ENCODE measurements at regions not wholly inside any gene's neighbourhood (a gene's known extent, or its start where the extent isn't known, plus 50 kb on each side); places are given as distances from the start of the nearest gene placed in this dataset.

- no peaks in the 10 kb centered on the region for H3K36me3 ChIP-seq (ENCODE audit: control insufficient read depth, insufficient read depth, low read length)
- no peaks in the 10 kb centered on the region for H3K79me2 ChIP-seq (ENCODE audit: control insufficient read depth, insufficient read depth, low read length)
- H3K9me3 ChIP-seq (ENCODE audit: control insufficient read depth, insufficient read depth, low read depth, low read length): no peaks in the 10 kb centered on the region
- no peak overlapping the region for H2AFZ ChIP-seq (ENCODE audit: low read length)
- DNase-seq (ENCODE audit: low read depth in 2 of 2): no peak
- no peak overlapping the region for H3K4me3 ChIP-seq (replicated peaks in 1 of 4; ENCODE audit: control extremely low read depth in 1 of 4, insufficient read depth in 1 of 4, low read depth in 3 of 4, low read length in 4 of 4)
- no peak overlapping the region for H3K4me2 ChIP-seq (ENCODE audit: extremely low read depth, insufficient read depth, low read length)
- no peak overlapping the region for H3K9ac ChIP-seq (ENCODE audit: insufficient read depth, low read length)
- no peaks in the 10 kb centered on the region for H3K27me3 ChIP-seq (ENCODE audit: control insufficient read depth, insufficient read depth, low read length)
- no peak overlapping the region for H3K27ac ChIP-seq (ENCODE audit: insufficient read depth, low read length)
- no peaks in the 10 kb centered on the region for H3K4me1 ChIP-seq (ENCODE audit: control insufficient read depth, extremely low read depth, insufficient read depth, low read length)
- no peaks in the 10 kb centered on the region for H4K20me1 ChIP-seq (ENCODE audit: control insufficient read depth, extremely low read depth, insufficient read depth, low read length)
- TF ChIP-seq EZH2 (IDR thresholded peaks at IDR 0.05; ENCODE audit: low read length, missing control alignments): no peak
- TF ChIP-seq, protein P1, sequence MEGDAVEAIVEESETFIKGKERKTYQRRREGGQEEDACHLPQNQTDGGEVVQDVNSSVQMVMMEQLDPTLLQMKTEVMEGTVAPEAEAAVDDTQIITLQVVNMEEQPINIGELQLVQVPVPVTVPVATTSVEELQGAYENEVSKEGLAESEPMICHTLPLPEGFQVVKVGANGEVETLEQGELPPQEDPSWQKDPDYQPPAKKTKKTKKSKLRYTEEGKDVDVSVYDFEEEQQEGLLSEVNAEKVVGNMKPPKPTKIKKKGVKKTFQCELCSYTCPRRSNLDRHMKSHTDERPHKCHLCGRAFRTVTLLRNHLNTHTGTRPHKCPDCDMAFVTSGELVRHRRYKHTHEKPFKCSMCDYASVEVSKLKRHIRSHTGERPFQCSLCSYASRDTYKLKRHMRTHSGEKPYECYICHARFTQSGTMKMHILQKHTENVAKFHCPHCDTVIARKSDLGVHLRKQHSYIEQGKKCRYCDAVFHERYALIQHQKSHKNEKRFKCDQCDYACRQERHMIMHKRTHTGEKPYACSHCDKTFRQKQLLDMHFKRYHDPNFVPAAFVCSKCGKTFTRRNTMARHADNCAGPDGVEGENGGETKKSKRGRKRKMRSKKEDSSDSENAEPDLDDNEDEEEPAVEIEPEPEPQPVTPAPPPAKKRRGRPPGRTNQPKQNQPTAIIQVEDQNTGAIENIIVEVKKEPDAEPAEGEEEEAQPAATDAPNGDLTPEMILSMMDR (conservative IDR thresholded peaks at IDR 0.05 in 1 of 2, IDR thresholded peaks at IDR 0.05 in 1 of 2; ENCODE audit: low read depth in 1 of 2, low read length in 2 of 2): no peak
These were observed 69.5 kb downstream of the TMEM18 start for GRCh38 chr2:607709-608108.

- Histone ChIP-seq H3K4me1 (ENCODE audit: control insufficient read depth, extremely low read depth, insufficient read depth, low read length) (no peaks in the 10 kb centered on the region), H3K27ac (ENCODE audit: insufficient read depth, low read length) (no peak overlapping the region), H4K20me1 (ENCODE audit: control insufficient read depth, extremely low read depth, insufficient read depth, low read length) (no peaks in the 10 kb centered on the region), H3K4me3 (replicated peaks in 1 of 4; ENCODE audit: control extremely low read depth in 1 of 4, insufficient read depth in 1 of 4, low read depth in 3 of 4, low read length in 4 of 4) (no peak overlapping the region), H3K4me2 (ENCODE audit: extremely low read depth, insufficient read depth, low read length) (no peak overlapping the region), H3K9ac (ENCODE audit: insufficient read depth, low read length) (no peak overlapping the region), H3K36me3 (ENCODE audit: control insufficient read depth, insufficient read depth, low read length) (no peaks in the 10 kb centered on the region), H3K27me3 (ENCODE audit: control insufficient read depth, insufficient read depth, low read length) (no peaks in the 10 kb centered on the region), H2AFZ (ENCODE audit: low read length) (no peak overlapping the region), H3K9me3 (ENCODE audit: control insufficient read depth, insufficient read depth, low read depth, low read length) (no peaks in the 10 kb centered on the region), H3K79me2 (ENCODE audit: control insufficient read depth, insufficient read depth, low read length) (no peaks in the 10 kb centered on the region)
- TF ChIP-seq, protein P1 (conservative IDR thresholded peaks at IDR 0.05 in 1 of 2, IDR thresholded peaks at IDR 0.05 in 1 of 2; ENCODE audit: low read depth in 1 of 2, low read length in 2 of 2): no peak
- TF ChIP-seq EZH2 (IDR thresholded peaks at IDR 0.05; ENCODE audit: low read length, missing control alignments): no peak
- no peak for DNase-seq (ENCODE audit: low read depth in 2 of 2)
These were observed 70.0 kb downstream of the TMEM18 start for GRCh38 chr2:607172-607571.

DNA sequence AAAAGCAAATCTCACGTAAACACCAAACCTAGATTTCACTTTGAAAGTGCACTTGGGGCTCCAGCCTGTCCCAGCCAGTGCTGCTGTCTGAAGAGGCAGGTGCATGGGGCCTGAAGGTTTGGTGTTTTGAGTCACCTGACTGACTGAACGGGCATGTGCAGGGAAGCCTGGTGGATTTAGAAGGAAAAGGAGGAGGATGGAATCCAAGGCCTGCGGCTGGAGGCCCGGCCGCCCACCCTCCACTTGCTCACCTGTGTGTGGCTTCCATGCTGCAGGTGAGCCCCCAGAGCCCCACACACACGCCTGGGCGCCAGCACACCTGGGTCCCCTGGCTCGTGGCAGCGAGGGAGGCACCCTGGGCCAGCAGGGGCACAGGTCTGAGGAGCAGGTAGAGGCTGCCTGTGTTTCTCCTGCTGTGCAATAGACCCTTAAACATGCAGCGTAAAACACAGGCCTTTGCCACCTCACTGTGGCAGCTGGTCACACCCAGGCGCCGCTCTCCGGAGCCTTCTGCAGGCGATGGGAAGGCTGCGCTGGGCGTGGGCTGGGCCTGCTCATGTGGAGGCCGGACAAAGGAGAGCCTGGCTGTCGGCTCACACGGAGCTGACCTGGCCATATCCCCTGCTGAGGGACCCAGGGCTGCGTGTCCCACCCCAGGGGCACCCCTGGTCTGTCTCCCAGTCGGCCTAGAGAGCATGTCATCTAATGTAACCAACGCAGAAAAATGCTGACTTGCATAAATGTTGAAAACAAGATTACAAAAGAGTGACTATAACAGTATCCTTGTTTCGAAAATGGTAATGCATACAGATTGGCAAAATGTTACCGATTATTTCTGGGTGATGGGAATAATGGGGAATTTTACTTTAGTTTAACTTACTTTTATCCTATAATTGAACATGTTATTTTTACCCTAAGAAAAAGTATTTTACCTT, 71.3 kb downstream of the TMEM18 start:
- H3K27ac ChIP-seq (ENCODE audit: insufficient read depth, low read length): no peak overlapping the region
- no peaks in the 10 kb centered on the region for H4K20me1 ChIP-seq (ENCODE audit: control insufficient read depth, extremely low read depth, insufficient read depth, low read length)
- no peaks in the 10 kb centered on the region for H3K27me3 ChIP-seq (ENCODE audit: control insufficient read depth, insufficient read depth, low read length)
- no peaks in the 10 kb centered on the region for H3K4me1 ChIP-seq (ENCODE audit: control insufficient read depth, extremely low read depth, insufficient read depth, low read length)
- H3K79me2 ChIP-seq (ENCODE audit: control insufficient read depth, insufficient read depth, low read length): no peaks in the 10 kb centered on the region
- no peaks in the 10 kb centered on the region for H3K9me3 ChIP-seq (ENCODE audit: control insufficient read depth, insufficient read depth, low read depth, low read length)
- no peak for TF ChIP-seq EZH2 (IDR thresholded peaks at IDR 0.05; ENCODE audit: low read length, missing control alignments)
- TF ChIP-seq, protein P1 (conservative IDR thresholded peaks at IDR 0.05 in 1 of 2, IDR thresholded peaks at IDR 0.05 in 1 of 2; ENCODE audit: low read depth in 1 of 2, low read length in 2 of 2): no peak
- no peak overlapping the region for H3K4me2 ChIP-seq (ENCODE audit: extremely low read depth, insufficient read depth, low read length)
- no peak overlapping the region for H3K9ac ChIP-seq (ENCODE audit: insufficient read depth, low read length)
- H2AFZ ChIP-seq (ENCODE audit: low read length): no peak overlapping the region
- DNase-seq (ENCODE audit: low read depth in 2 of 2): no peak
- H3K4me3 ChIP-seq (replicated peaks in 1 of 4; ENCODE audit: control extremely low read depth in 1 of 4, insufficient read depth in 1 of 4, low read depth in 3 of 4, low read length in 4 of 4): no peak overlapping the region
- no peaks in the 10 kb centered on the region for H3K36me3 ChIP-seq (ENCODE audit: control insufficient read depth, insufficient read depth, low read length)
